ENCODE measurements at regions not wholly inside any gene's neighbourhood (a gene's known extent, or its start where the extent isn't known, plus 50 kb on each side); places are given as distances from the start of the nearest gene placed in this dataset.

GRCh38 chr18:38940863-38941531 lies 1375.4 kb upstream of the CELF4 start:
- Histone ChIP-seq H2AFZ (ENCODE audit: low read length) (peak overlapping the region; percentile 95), H3K9me3 (ENCODE audit: low read length) (no peaks in the 10 kb centered on the region), H3K4me2 (ENCODE audit: low read length) (no peak overlapping the region), H3K36me3 (ENCODE audit: insufficient read depth, low read length) (no peaks in the 10 kb centered on the region), H3K79me2 (ENCODE audit: insufficient read depth, low read depth, low read length) (no peaks in the 10 kb centered on the region), H4K20me1 (ENCODE audit: insufficient read depth, low read length) (no peaks in the 10 kb centered on the region), H3K4me3 (ENCODE audit: low read depth, low read length, poor library complexity, severe bottlenecking) (no peak overlapping the region), H3K4me1 (ENCODE audit: insufficient read depth, low read length, poor library complexity, severe bottlenecking) (no peaks in the 10 kb centered on the region), H3K27ac (ENCODE audit: low read depth, low read length, poor library complexity, severe bottlenecking) (no peak overlapping the region), H3K9me2 (ENCODE audit: insufficient read depth, low read length) (no peaks in the 10 kb centered on the region)
- TF ChIP-seq CTCF (conservative IDR thresholded peaks at IDR 0.05; ENCODE audit: low read length) (no peak), EZH2phosphoT487 (IDR thresholded peaks at IDR 0.05; ENCODE audit: borderline replicate concordance, low read depth, low read length) (no peak)
- BruUV-seq (replicated peaks), result no TSS peak
- POLR2A ChIA-PET, result interaction anchor here (0.6 to 0.7 kb wide), 2 partner anchors 613 to 735 kb away, joined by 3 to 4 read pairs; no protein-coding TSS in a partner anchor
- DNase-seq (ENCODE audit: low spot score), result peak; percentile 28
- intact Hi-C loops (cut with micrococcal nuclease; ENCODE audit: unreplicated experiment), result no loop called here
- CTCF ChIA-PET (ENCODE audit: unreplicated experiment), result no interaction called here

GRCh38 chr18:38940475-38940862 lies 1374.9 kb upstream of the CELF4 start:
- Histone ChIP-seq H3K4me1 (ENCODE audit: insufficient read depth, low read length, poor library complexity, severe bottlenecking) (no peaks in the 10 kb centered on the region), H3K4me3 (ENCODE audit: low read depth, low read length, poor library complexity, severe bottlenecking) (no peak overlapping the region), H3K9me2 (ENCODE audit: insufficient read depth, low read length) (no peaks in the 10 kb centered on the region), H3K79me2 (ENCODE audit: insufficient read depth, low read depth, low read length) (no peaks in the 10 kb centered on the region), H4K20me1 (ENCODE audit: insufficient read depth, low read length) (no peaks in the 10 kb centered on the region), H3K27ac (ENCODE audit: low read depth, low read length, poor library complexity, severe bottlenecking) (no peak overlapping the region), H3K4me2 (ENCODE audit: low read length) (no peak overlapping the region), H2AFZ (ENCODE audit: low read length) (peak overlapping the region; percentile 95; the same call in 1 of the 2 replicates), H3K9me3 (ENCODE audit: low read length) (no peaks in the 10 kb centered on the region), H3K36me3 (ENCODE audit: insufficient read depth, low read length) (no peaks in the 10 kb centered on the region)
- intact Hi-C loops (cut with micrococcal nuclease; ENCODE audit: unreplicated experiment), result no loop called here
- TF ChIP-seq CTCF (conservative IDR thresholded peaks at IDR 0.05; ENCODE audit: low read length), result no peak
- no peak for TF ChIP-seq EZH2phosphoT487 (IDR thresholded peaks at IDR 0.05; ENCODE audit: borderline replicate concordance, low read depth, low read length)
- no peak for DNase-seq (ENCODE audit: low spot score)
- no TSS peak for BruUV-seq (replicated peaks)
- CTCF ChIA-PET (ENCODE audit: unreplicated experiment), result no interaction called here
- POLR2A ChIA-PET, result no interaction called here

GRCh38 chr18:38933910-38934510 lies 1368.4 kb upstream of the CELF4 start:
- H3K4me2 ChIP-seq (ENCODE audit: low read length), result no peak overlapping the region
- no peak overlapping the region for H3K27ac ChIP-seq (ENCODE audit: low read depth, low read length, poor library complexity, severe bottlenecking)
- DNase-seq (ENCODE audit: low spot score), result no peak
- no peaks in the 10 kb centered on the region for H3K79me2 ChIP-seq (ENCODE audit: insufficient read depth, low read depth, low read length)
- no peaks in the 10 kb centered on the region for H4K20me1 ChIP-seq (ENCODE audit: insufficient read depth, low read length)
- intact Hi-C loops (cut with micrococcal nuclease; ENCODE audit: unreplicated experiment), result no loop called here
- H3K9me3 ChIP-seq (ENCODE audit: low read length), result no peaks in the 10 kb centered on the region
- H3K4me3 ChIP-seq (ENCODE audit: low read depth, low read length, poor library complexity, severe bottlenecking), result no peak overlapping the region
- CTCF ChIA-PET (ENCODE audit: unreplicated experiment), result no interaction called here
- H2AFZ ChIP-seq (ENCODE audit: low read length), result no peak overlapping the region
- BruUV-seq (replicated peaks), result no TSS peak
- no peaks in the 10 kb centered on the region for H3K36me3 ChIP-seq (ENCODE audit: insufficient read depth, low read length)
- POLR2A ChIA-PET, result no interaction called here
- H3K4me1 ChIP-seq (ENCODE audit: insufficient read depth, low read length, poor library complexity, severe bottlenecking), result no peaks in the 10 kb centered on the region
- no peak for TF ChIP-seq EZH2phosphoT487 (IDR thresholded peaks at IDR 0.05; ENCODE audit: borderline replicate concordance, low read depth, low read length)
- no peak for TF ChIP-seq CTCF (conservative IDR thresholded peaks at IDR 0.05; ENCODE audit: low read length)
- H3K9me2 ChIP-seq (ENCODE audit: insufficient read depth, low read length), result no peaks in the 10 kb centered on the region
